Stomach (tissue), 4 donors: ENCODE measurements at regions not wholly inside any gene's neighbourhood (a gene's known extent, or its start where the extent isn't known, plus 50 kb on each side); places are given as distances from the start of the nearest gene placed in this dataset.

Experiments
- CTCF ChIP-seq, 7 experiments: fragments of 450-650 bp in 4 of 7; fragments of 200-600 bp in 3 of 7; sonication (generic) in 3 of 7; IDR thresholded peaks; one replicate each; pipeline ENCODE4 v1.5.1; 2016 to 2019; ENCODE audit warnings: antibody characterized with exemption in 7 of 7, control low read depth in 2 of 7, mild to moderate bottlenecking in 1 of 7
- EP300 ChIP-seq: sonication (generic); formaldehyde crosslinking; IDR thresholded peaks from one replicate; pipeline ENCODE4 v1.6.1; 2017; ENCODE audit warnings: antibody characterized with exemption
- POLR2A ChIP-seq, 4 donors: fragments of 450-650 bp; IDR thresholded peaks; one replicate each; pipeline ENCODE4 v1.6.1; 2016; ENCODE audit warnings: antibody characterized with exemption in 4 of 4, control low read depth in 2 of 4, mild to moderate bottlenecking in 1 of 4, moderate library complexity in 1 of 4
- POLR2AphosphoS5 ChIP-seq, 3 donors: sonication (generic); formaldehyde crosslinking; IDR thresholded peaks; one replicate each; pipeline ENCODE4 v1.6.1; 2016; ENCODE audit warnings: antibody characterized with exemption in 3 of 3

- TF ChIP-seq POLR2A (IDR thresholded peaks at IDR 0.05) (no peak), CTCF (IDR thresholded peaks at IDR 0.05) (no peak), EP300 (no peak), POLR2AphosphoS5 (IDR thresholded peaks at IDR 0.05) (no peak)
These were observed 83.2 kb downstream of the PITPNM2 start for GRCh38 chr12:123067654-123068053.
